GM23338 (cell line): ENCODE measurements at regions not wholly inside any gene's neighbourhood (a gene's known extent, or its start where the extent isn't known, plus 50 kb on each side); places are given as distances from the start of the nearest gene placed in this dataset.

ENCODE experiments used
- ATAC-seq: fragments of 200-7000 bp; cut with Tn5 transposase; 3 replicates; pipeline ENCODE4 v1.9.1; 2020
- DNase-seq: peaks from one replicate; pipeline ENCODE4 v3.0.0-alpha.2; 2015; ENCODE audit warnings: low spot score
- H2AFZ ChIP-seq: fragments of 200-600 bp; sonication (generic); 2 replicates; pipeline ENCODE4 v1.8.0; 2016; ENCODE audit warnings: antibody characterized with exemption, mild to moderate bottlenecking, moderate library complexity
- H3F3A ChIP-seq: fragments of 200-600 bp; sonication (generic); replicated peaks from 2 replicates; pipeline ENCODE4 v1.8.0; 2017; ENCODE audit warnings: antibody characterized with exemption, mixed run types, low read depth
- H3K27ac ChIP-seq: fragments of 200-600 bp; sonication (generic); 2 replicates; pipeline ENCODE4 v1.6.1; 2016; ENCODE audit warnings: low read depth
- H3K27me3 ChIP-seq: fragments of 200-600 bp; sonication (generic); 2 replicates; pipeline ENCODE4 v1.8.0; 2016; ENCODE audit warnings: mild to moderate bottlenecking, mixed run types, moderate library complexity; ENCODE audit not compliant: insufficient read depth
- H3K36me3 ChIP-seq: fragments of 200-600 bp; sonication (generic); 2 replicates; pipeline ENCODE4 v1.8.0; 2016; ENCODE audit warnings: mild to moderate bottlenecking; ENCODE audit not compliant: insufficient read depth
- H3K4me1 ChIP-seq: fragments of 200-600 bp; sonication (generic); 2 replicates; pipeline ENCODE4 v1.8.0; 2016; ENCODE audit warnings: mild to moderate bottlenecking, moderate library complexity; ENCODE audit not compliant: insufficient read depth
- H3K4me2 ChIP-seq: fragments of 200-600 bp; sonication (generic); 2 replicates; pipeline ENCODE4 v1.7.1; 2017; ENCODE audit warnings: mixed run types
- H3K4me3 ChIP-seq: fragments of 200-600 bp; sonication (generic); 2 replicates; pipeline ENCODE4 v1.6.1; 2016; ENCODE audit warnings: mixed run types
- H3K79me2 ChIP-seq: fragments of 200-600 bp; sonication (generic); replicated peaks from 2 replicates; pipeline ENCODE4 v1.8.0; 2017; ENCODE audit warnings: mild to moderate bottlenecking; ENCODE audit not compliant: insufficient read depth
- H3K9me2 ChIP-seq: fragments of 200-600 bp; sonication (generic); 2 replicates; pipeline ENCODE4 v1.8.0; 2017; ENCODE audit not compliant: insufficient read depth
- H4K20me1 ChIP-seq: fragments of 200-600 bp; sonication (generic); replicated peaks from 2 replicates; pipeline ENCODE4 v1.8.0; 2017; ENCODE audit warnings: mild to moderate bottlenecking; ENCODE audit not compliant: insufficient read depth
- H3K27ac Mint-ChIP-seq: 2 replicates; pipeline ENCODE4 v1.8.0; 2020; ENCODE audit warnings: inconsistent platforms, mild to moderate bottlenecking, moderate library complexity, mixed read lengths
- H3K27me3 Mint-ChIP-seq: 3 replicates; pipeline ENCODE4 v1.8.0; 2022; ENCODE audit warnings: low read depth, mild to moderate bottlenecking, moderate library complexity, mixed read lengths, inconsistent platforms; ENCODE audit not compliant: insufficient read depth, poor library complexity
- H3K36me3 Mint-ChIP-seq: 3 replicates; pipeline ENCODE4 v1.8.0; 2021; ENCODE audit warnings: low read depth, mild to moderate bottlenecking, inconsistent platforms, moderate library complexity, mixed read lengths
- H3K4me1 Mint-ChIP-seq: 3 replicates; pipeline ENCODE4 v1.8.0; 2020; ENCODE audit warnings: mild to moderate bottlenecking, inconsistent platforms, mixed read lengths
- H3K4me3 Mint-ChIP-seq: 3 replicates; pipeline ENCODE4 v1.8.0; 2021; ENCODE audit warnings: moderate library complexity, mild to moderate bottlenecking, inconsistent platforms, mixed read lengths
- H3K9me3 Mint-ChIP-seq: 3 replicates; pipeline ENCODE4 v1.8.0; 2020; ENCODE audit warnings: moderate library complexity, mild to moderate bottlenecking, inconsistent platforms, mixed read lengths
- CREB1 ChIP-seq: fragments of 250-450 bp; sonication (Bioruptor Pico); IDR thresholded peaks from 2 replicates; pipeline ENCODE4 v1.5.0; 2020; ENCODE audit warnings: low read depth, mild to moderate bottlenecking, moderate library complexity
- ETS1 ChIP-seq: IDR thresholded peaks from 2 replicates; pipeline ENCODE4 v1.6.1; 2016; ENCODE audit warnings: antibody characterized with exemption
- EZH2 ChIP-seq: fragments of 200-600 bp; sonication (generic); IDR thresholded peaks from one replicate; pipeline ENCODE4 v1.8.0; 2017; ENCODE audit warnings: antibody characterized with exemption, mild to moderate bottlenecking, low read depth; ENCODE audit not compliant: unreplicated experiment
- JUNB ChIP-seq: IDR thresholded peaks from one replicate; pipeline ENCODE4 v1.6.1; 2016; ENCODE audit warnings: antibody characterized with exemption; ENCODE audit not compliant: unreplicated experiment
- NANOG ChIP-seq: IDR thresholded peaks from 2 replicates; pipeline ENCODE4 v1.6.1; 2016; ENCODE audit warnings: antibody characterized with exemption, borderline replicate concordance
- REST ChIP-seq: IDR thresholded peaks from one replicate; pipeline ENCODE4 v1.6.1; 2018; ENCODE audit warnings: antibody characterized with exemption; ENCODE audit not compliant: unreplicated experiment
- STAT1 ChIP-seq: IDR thresholded peaks from one replicate; pipeline ENCODE4 v1.6.1; 2016; ENCODE audit warnings: antibody characterized with exemption; ENCODE audit not compliant: unreplicated experiment
- ZNF114 ChIP-seq: fragments of 250-450 bp; sonication (Bioruptor Pico); IDR thresholded peaks from 2 replicates; pipeline ENCODE4 v1.5.0; 2020; ENCODE audit warnings: mild to moderate bottlenecking, moderate library complexity
- TF ChIP-seq, protein P1 (sequence below), 2 experiments: fragments of 200-600 bp in 1 of 2; sonication (generic) in 1 of 2; conservative IDR thresholded peaks; 2 replicates each; pipeline versions ENCODE4 v1.5.1 to v1.6.1; 2016 to 2017; ENCODE audit warnings: antibody characterized with exemption in 2 of 2, low read depth in 2 of 2, mild to moderate bottlenecking in 2 of 2, moderate library complexity in 1 of 2

- TF ChIP-seq REST (no peak), NANOG (no peak), ETS1 (no peak), STAT1 (no peak), CREB1 (no peak), JUNB (no peak), EZH2 (no peak), ZNF114 (CRISPR knock-in tag) (no peak)
These were observed 84.7 kb downstream of the LINGO1 start (continued) for GRCh38 chr15:77547801-77548588.

- H3K36me3 ChIP-seq: no peaks in the 10 kb centered on the region
- no peak for ATAC-seq
- Mint-ChIP-seq H3K4me1 (peaks cover 22% of the 10 kb centered on the region), H3K36me3 (no peaks in the 10 kb centered on the region; the same call in 2 of the 3 replicates), H3K9me3 (no peaks in the 10 kb centered on the region; the same call in 2 of the 3 replicates), H3K27ac (no peak overlapping the region), H3K4me3 (no peak overlapping the region), H3K27me3 (peaks cover 8% of the 10 kb centered on the region)
- H2AFZ ChIP-seq: no peak overlapping the region
- no peaks in the 10 kb centered on the region for H3K27me3 ChIP-seq
- H3K27ac ChIP-seq: no peak overlapping the region
- no peak overlapping the region for H3K4me2 ChIP-seq
- no peaks in the 10 kb centered on the region for H3K79me2 ChIP-seq
- peaks cover 9% of the 10 kb centered on the region; the same call in 1 of the 2 replicates for H3K4me1 ChIP-seq
- no peak overlapping the region for H3K4me3 ChIP-seq
- no peaks in the 10 kb centered on the region for H3K9me2 ChIP-seq
- H3F3A ChIP-seq: peaks cover 5% of the 10 kb centered on the region; the same call in 1 of the 2 replicates
- H4K20me1 ChIP-seq: no peaks in the 10 kb centered on the region
- no peak for DNase-seq
- TF ChIP-seq, protein P1, sequence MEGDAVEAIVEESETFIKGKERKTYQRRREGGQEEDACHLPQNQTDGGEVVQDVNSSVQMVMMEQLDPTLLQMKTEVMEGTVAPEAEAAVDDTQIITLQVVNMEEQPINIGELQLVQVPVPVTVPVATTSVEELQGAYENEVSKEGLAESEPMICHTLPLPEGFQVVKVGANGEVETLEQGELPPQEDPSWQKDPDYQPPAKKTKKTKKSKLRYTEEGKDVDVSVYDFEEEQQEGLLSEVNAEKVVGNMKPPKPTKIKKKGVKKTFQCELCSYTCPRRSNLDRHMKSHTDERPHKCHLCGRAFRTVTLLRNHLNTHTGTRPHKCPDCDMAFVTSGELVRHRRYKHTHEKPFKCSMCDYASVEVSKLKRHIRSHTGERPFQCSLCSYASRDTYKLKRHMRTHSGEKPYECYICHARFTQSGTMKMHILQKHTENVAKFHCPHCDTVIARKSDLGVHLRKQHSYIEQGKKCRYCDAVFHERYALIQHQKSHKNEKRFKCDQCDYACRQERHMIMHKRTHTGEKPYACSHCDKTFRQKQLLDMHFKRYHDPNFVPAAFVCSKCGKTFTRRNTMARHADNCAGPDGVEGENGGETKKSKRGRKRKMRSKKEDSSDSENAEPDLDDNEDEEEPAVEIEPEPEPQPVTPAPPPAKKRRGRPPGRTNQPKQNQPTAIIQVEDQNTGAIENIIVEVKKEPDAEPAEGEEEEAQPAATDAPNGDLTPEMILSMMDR (conservative IDR thresholded peaks at IDR 0.05; ENCODE audit: low read depth in 2 of 2): peak in 1 of 2 experiments; percentile 43; a peak in 2 of 4 replicates
- TF ChIP-seq CREB1: no peak
These were observed 85.8 kb downstream of the LINGO1 start for GRCh38 chr15:77546870-77547269.
